C4-2B (cell line): ENCODE measurements at regions not wholly inside any gene's neighbourhood (a gene's known extent, or its start where the extent isn't known, plus 50 kb on each side); places are given as distances from the start of the nearest gene placed in this dataset.

Source experiments
- H3K27ac ChIP-seq: fragments of 450-650 bp; 2 replicates; pipeline ENCODE4 v1.5.1; 2017
- CTCF ChIP-seq: fragments of 450-650 bp; conservative IDR thresholded peaks from 2 replicates; pipeline ENCODE4 v1.5.1; 2017; ENCODE audit warnings: mild to moderate bottlenecking
- ZFX ChIP-seq: fragments of 450-650 bp; IDR thresholded peaks from 2 replicates; pipeline ENCODE4 v1.6.1; 2017

- H3K27ac ChIP-seq = no peak overlapping the region
- TF ChIP-seq ZFX (no peak), CTCF (no peak)
Measured at GRCh38 chr2:176745543-176746200, 466.9 kb upstream of the HNRNPA3 start.

GRCh38 chr2:176746411-176746810, 466.2 kb upstream of the HNRNPA3 start:
- no peak overlapping the region for H3K27ac ChIP-seq
- TF ChIP-seq CTCF (no peak), ZFX (no peak)

- H3K27ac ChIP-seq = no peak overlapping the region
- TF ChIP-seq CTCF (no peak), ZFX (no peak)
Measured at GRCh38 chr2:176747506-176747905, 465.1 kb upstream of the HNRNPA3 start.

GRCh38 chr2:176747928-176748327, 464.7 kb upstream of the HNRNPA3 start:
- no peak overlapping the region for H3K27ac ChIP-seq
- TF ChIP-seq CTCF (no peak), ZFX (no peak)

GRCh38 chr2:176748662-176749061, 463.9 kb upstream of the HNRNPA3 start:
- H3K27ac ChIP-seq = no peak overlapping the region
- TF ChIP-seq CTCF = no peak
- no peak for TF ChIP-seq ZFX

- no peak overlapping the region for H3K27ac ChIP-seq
- TF ChIP-seq CTCF (no peak), ZFX (no peak)
Measured at GRCh38 chr2:176751314-176752227, 461.0 kb upstream of the HNRNPA3 start.

- no peak overlapping the region for H3K27ac ChIP-seq
- TF ChIP-seq CTCF (no peak), ZFX (no peak)
Measured at GRCh38 chr2:176752295-176752694, 460.3 kb upstream of the HNRNPA3 start.
